GM10266 (cell line): ENCODE measurements at regions not wholly inside any gene's neighbourhood (a gene's known extent, or its start where the extent isn't known, plus 50 kb on each side); places are given as distances from the start of the nearest gene placed in this dataset.
"Not testable (repeated sequence)": the region's sequence is repeated elsewhere in the genome, so short reads cannot be mapped to it uniquely, and the experiment has no call there.

Experiments used
- DNase-seq: peaks from one replicate; pipeline ENCODE4 v3.0.0; 2012; ENCODE audit errors: extremely low spot score
- TF ChIP-seq, protein P1 (sequence below): IDR thresholded peaks from 2 replicates; pipeline ENCODE4 v1.5.1; 2012; ENCODE audit warnings: mild to moderate bottlenecking, low read depth; ENCODE audit not compliant: control insufficient read depth, insufficient read depth; ENCODE audit errors: missing control alignments

DNA sequence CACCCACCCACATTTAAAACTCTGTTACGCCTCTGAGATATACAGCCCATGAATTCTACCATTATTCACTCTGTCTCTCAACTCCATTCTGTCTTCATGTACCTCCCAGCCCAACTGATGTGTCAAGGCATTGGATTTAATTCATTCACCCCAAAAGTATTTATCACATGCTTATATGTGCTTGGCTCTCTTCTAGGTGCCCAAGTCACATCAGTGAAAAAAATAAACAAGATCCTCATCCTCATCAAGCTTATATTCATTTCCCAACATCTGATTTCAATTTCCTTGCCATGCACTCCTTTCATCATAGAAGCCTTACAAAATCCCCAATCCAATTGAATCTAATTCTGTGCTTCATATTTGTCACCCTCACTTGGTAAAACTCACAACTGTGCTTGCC lies 967.6 kb downstream of the LTN1 start:
- TF ChIP-seq, protein P1, sequence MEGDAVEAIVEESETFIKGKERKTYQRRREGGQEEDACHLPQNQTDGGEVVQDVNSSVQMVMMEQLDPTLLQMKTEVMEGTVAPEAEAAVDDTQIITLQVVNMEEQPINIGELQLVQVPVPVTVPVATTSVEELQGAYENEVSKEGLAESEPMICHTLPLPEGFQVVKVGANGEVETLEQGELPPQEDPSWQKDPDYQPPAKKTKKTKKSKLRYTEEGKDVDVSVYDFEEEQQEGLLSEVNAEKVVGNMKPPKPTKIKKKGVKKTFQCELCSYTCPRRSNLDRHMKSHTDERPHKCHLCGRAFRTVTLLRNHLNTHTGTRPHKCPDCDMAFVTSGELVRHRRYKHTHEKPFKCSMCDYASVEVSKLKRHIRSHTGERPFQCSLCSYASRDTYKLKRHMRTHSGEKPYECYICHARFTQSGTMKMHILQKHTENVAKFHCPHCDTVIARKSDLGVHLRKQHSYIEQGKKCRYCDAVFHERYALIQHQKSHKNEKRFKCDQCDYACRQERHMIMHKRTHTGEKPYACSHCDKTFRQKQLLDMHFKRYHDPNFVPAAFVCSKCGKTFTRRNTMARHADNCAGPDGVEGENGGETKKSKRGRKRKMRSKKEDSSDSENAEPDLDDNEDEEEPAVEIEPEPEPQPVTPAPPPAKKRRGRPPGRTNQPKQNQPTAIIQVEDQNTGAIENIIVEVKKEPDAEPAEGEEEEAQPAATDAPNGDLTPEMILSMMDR = no peak
- no peak for DNase-seq

DNA sequence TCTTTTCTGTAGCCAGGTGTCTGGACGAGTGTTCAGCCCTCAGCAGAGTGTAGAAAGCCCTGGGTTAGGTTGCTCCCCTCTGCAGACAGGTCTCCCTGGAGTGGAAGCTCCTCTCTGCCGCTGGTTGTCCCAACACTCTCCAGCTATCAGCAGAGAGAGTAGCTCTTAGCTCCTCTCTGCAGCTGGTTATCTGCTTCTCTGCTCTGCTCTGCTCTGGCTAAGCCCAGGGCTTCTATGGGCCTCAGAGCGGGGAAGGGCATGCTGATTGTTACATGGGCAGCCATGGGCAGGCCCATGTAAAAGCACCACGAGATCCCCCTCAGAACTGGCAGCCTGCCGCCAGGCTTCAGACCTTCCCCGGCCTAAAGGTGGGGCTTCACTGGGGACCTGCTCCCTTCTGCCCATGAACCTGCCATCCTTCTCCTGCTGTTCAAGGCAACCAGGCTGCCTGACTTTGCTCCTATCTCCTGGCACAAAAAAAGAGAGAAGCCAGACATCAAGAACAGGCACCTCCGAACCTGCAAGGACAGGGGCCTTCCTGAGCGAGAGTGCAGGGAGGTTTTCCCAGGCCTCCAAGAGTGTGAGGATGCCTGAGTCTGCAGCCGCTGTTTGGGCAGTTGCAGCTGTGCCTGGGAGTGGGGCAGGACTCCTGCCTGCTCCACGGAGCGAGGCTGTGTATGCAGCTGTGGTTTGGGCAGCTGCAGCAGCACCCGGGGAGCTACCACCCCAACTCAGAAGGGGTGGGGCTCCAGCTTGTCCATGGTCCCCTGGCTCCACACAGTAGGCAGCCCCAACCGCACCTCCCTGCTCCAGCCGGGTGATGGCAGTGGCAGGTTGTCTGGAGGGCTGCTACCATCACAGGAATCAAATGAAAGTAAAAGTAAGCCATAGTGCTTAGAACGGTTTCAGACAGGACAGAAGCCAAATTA lies 973.7 kb downstream of the LTN1 start:
- no peak for DNase-seq
- TF ChIP-seq, protein P1 = no peak

DNA sequence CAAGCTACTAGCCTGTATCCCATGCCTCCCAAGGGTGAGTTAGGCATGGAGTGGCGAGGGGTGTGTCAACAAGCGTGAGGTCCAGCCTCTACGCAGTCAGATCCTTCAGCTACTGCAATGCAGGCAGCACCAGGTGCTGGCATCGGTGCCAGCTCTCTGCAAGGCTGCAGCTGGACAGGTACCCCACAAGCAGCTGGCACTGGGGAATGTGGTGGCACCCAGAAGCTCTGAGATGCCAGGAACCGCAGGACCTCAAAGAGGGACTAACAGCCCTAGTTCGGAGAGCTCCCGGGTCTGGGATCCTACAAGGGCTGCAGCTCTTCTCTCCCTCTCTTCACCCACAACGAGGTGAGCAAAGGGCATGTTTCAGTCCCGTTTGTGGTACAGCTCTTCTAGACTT lies 974.5 kb downstream of the LTN1 start:
- TF ChIP-seq, protein P1 = no peak
- no peak for DNase-seq

DNA sequence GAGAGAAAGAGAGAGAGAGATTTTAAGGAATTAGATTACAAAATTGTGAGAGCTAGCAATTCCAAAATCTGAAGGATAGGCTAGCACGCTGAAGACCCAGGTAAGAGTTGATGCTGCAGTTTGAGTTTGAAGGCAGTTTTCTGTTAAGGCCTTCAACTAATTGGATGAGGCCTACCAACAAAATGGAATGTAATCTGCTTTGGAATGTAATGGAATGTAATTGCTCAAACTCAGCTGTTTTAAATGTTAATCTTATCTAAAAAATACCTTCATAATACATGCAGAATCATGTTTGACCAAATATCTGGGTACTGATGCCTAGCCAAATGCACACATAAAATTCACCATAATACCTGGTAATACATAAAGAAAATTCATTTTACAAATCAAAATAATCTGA lies 976.1 kb downstream of the LTN1 start:
- TF ChIP-seq, protein P1 = no peak
- DNase-seq = no peak

DNA sequence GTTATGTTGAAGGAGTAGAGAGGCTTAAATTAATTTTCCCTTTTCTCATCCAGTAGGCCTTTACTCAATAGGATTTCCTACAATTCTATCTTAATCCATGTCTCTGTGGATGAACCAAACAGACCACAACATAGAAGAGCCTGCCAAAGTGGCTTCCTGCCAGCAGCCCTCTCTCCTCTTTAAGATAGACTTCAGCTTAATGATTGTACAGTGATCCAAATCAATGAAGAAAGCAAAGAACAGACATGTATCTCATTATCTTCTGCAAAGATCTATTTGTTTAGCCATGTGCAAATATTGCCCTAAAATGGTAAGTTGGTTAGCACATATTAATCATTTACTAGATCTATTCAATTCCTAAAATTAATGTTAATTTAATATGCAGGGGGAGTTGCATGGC lies 979.6 kb downstream of the LTN1 start:
- not testable (repeated sequence) for DNase-seq

DNA sequence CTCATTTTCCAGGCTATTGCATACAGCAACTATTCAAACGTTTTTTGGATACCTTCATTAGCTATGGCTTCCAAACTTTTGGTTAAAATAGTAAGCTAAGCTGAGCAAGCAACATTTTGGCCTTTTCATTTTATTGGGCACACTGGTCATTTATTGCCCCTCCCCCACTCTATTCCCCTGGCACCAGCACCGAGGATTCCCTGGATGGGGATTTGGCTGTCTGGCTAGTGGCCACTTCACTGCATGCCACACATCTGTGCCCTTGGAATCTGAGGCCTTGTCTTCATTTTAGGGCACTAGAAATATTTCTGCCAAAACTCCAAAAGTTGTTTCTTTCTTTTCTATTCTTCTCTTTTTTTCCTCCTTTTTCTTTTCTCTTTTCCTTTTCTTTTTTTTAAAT lies 980.7 kb downstream of the LTN1 start:
- not testable (repeated sequence) for DNase-seq

DNA sequence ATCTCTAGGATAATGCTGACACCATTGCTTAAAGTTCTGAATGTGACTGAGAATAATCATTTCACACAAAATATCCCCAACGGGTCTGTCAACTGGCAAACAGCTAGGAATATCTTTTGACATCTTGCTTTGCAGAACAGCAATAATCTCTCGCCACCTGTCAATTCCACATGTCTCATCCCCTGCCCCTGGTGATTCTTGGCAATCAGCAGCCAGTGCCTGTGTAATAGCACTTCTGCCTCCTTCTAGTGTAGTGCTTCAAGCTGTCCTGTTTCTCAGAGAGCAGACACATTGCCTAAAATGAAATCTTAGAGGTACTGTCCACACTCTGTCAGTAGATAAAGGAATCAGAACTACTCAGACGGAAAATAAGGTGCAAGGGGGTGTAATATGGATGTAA lies 984.4 kb downstream of the LTN1 start:
- not testable (repeated sequence) for DNase-seq

DNA sequence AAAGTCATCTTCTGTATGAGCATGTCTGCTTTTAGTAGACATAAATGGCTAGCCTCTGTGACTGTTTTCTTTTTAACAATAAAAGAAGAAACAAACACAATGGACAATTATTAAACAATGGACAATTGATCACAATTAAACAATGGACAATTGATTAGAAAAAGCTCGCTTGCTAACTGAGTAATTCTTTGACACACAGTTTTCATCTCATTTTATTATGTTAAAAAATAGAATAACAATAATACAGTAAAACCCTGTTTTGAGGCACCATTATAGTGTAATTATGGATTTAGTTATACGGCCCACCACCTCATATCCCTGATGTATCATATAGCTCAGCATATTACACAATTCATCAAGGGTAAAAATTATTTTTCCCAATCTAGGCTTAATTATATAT lies 989.0 kb downstream of the LTN1 start:
- DNase-seq = not testable (repeated sequence)

DNA sequence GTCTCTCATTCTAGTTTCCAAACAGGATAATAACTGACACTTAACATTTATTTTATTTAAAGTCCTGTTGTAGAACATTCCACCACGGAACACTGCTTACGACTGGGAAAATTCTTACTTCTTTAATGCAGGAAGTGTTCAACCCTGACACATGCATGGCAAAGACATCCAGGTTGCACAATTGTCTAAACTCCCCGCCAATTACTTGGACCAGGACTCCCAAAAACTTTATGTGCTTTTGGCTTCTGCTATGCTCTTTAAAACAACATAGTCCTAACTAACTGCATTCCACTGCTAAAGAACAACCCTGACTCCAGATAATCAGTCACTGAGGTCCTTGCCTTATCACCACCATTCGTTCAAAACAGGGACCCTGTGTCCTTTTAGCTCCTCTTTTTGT lies 995.8 kb downstream of the LTN1 start:
- DNase-seq = not testable (repeated sequence)

DNA sequence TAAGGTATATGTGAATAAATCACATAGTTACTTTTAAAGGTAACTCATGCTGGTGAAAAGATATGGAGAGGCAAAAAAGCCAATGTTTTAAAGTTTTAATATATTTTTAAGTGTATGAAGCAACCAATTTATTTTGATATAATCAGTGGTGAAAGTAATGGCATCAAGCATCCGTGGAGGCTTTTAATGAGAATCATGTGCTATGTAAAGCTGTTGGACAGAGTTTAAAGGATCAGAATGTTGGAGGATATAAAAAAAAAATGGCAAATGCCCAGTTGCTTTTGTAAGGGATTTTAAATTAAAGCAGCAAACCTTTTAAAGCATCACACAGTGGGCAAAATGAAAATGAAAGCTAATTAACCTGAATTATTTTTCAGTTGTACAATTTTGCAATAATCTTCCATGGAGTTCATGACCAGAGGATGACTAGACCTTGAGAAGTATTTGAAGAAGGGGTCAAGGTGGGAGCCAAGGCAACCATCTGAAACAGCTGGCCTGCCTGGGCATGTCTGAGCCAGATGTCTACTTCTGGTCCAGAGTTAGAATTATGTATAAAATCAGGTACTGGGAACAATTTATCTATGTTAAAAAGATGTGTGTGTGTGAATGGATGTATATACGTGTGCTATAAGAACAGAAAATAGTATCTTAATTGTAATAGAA lies 1007.9 kb downstream of the LTN1 start:
- not testable (repeated sequence) for DNase-seq

DNA sequence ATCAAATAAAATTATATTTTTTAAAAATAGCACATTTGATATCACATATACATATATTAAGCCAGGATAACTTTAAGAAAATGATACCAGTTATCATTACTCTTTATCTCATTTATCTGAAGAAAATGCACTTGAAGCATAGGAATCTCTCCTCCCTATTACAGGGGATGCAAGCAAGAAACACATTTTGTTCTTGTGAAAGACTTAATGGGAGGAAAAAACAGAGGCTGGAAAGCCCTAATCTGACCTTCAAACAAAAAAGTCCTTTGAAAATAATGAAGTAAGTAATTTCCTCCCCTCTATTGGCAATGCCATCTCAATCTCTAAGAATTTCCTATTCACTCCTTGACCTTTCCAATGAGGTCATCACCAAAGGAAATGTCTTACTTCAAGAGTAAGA lies 1012.6 kb upstream of the ADAMTS5 start:
- DNase-seq = not testable (repeated sequence)
